ENCODE measurements at regions not wholly inside any gene's neighbourhood (a gene's known extent, or its start where the extent isn't known, plus 50 kb on each side); places are given as distances from the start of the nearest gene placed in this dataset.

- POLR2A ChIA-PET, result interaction anchor here (0.8 to 1.2 kb wide), 4 partner anchors 9 to 58 kb away, joined by 3 to 6 read pairs (median 4); no protein-coding TSS in a partner anchor
- CTCF ChIA-PET, result no interaction called here
- TF ChIP-seq CTCF (IDR thresholded peaks at IDR 0.05; ENCODE audit: unreplicated experiment), result no peak
- H3K9me3 Mint-ChIP-seq (ENCODE audit: unreplicated experiment), result no peaks in the 10 kb centered on the region
- intact Hi-C loops (cut with micrococcal nuclease), result no loop called here
- no peak for DNase-seq (ENCODE audit: unreplicated experiment)
- H3K27me3 Mint-ChIP-seq (ENCODE audit: insufficient read depth, unreplicated experiment), result no peaks in the 10 kb centered on the region
- no TSS peak for BruUV-seq (replicated peaks)
- no peak overlapping the region for H3K27ac Mint-ChIP-seq (ENCODE audit: low read depth, unreplicated experiment)
- H3K4me1 Mint-ChIP-seq (ENCODE audit: insufficient read depth, unreplicated experiment), result no peaks in the 10 kb centered on the region
- H3K4me3 Mint-ChIP-seq (ENCODE audit: unreplicated experiment), result no peak overlapping the region
- no peaks in the 10 kb centered on the region for H3K36me3 Mint-ChIP-seq (ENCODE audit: insufficient read depth, unreplicated experiment)
Measured at GRCh38 chr7:131130324-131130723, 197.4 kb upstream of the MKLN1 start.

GRCh38 chr7:131131012-131131745 lies 196.5 kb upstream of the MKLN1 start:
- CTCF ChIA-PET, result interaction anchor here (0.6 kb wide), 1 partner anchor 61 kb away, joined by 3 read pairs; no protein-coding TSS in a partner anchor
- POLR2A ChIA-PET, result interaction anchor here (0.6 to 1.2 kb wide), 7 partner anchors 10 to 118 kb away, joined by 3 to 6 read pairs (median 3); no protein-coding TSS in a partner anchor
- intact Hi-C loops (cut with micrococcal nuclease), result no loop called here
- H3K4me1 Mint-ChIP-seq (ENCODE audit: insufficient read depth, unreplicated experiment), result no peaks in the 10 kb centered on the region
- H3K36me3 Mint-ChIP-seq (ENCODE audit: insufficient read depth, unreplicated experiment), result no peaks in the 10 kb centered on the region
- DNase-seq (ENCODE audit: unreplicated experiment), result no peak
- H3K27ac Mint-ChIP-seq (ENCODE audit: low read depth, unreplicated experiment), result no peak overlapping the region
- no peaks in the 10 kb centered on the region for H3K27me3 Mint-ChIP-seq (ENCODE audit: insufficient read depth, unreplicated experiment)
- no TSS peak for BruUV-seq (replicated peaks)
- TF ChIP-seq CTCF (IDR thresholded peaks at IDR 0.05; ENCODE audit: unreplicated experiment), result no peak
- H3K4me3 Mint-ChIP-seq (ENCODE audit: unreplicated experiment), result no peak overlapping the region
- H3K9me3 Mint-ChIP-seq (ENCODE audit: unreplicated experiment), result no peaks in the 10 kb centered on the region

DNA sequence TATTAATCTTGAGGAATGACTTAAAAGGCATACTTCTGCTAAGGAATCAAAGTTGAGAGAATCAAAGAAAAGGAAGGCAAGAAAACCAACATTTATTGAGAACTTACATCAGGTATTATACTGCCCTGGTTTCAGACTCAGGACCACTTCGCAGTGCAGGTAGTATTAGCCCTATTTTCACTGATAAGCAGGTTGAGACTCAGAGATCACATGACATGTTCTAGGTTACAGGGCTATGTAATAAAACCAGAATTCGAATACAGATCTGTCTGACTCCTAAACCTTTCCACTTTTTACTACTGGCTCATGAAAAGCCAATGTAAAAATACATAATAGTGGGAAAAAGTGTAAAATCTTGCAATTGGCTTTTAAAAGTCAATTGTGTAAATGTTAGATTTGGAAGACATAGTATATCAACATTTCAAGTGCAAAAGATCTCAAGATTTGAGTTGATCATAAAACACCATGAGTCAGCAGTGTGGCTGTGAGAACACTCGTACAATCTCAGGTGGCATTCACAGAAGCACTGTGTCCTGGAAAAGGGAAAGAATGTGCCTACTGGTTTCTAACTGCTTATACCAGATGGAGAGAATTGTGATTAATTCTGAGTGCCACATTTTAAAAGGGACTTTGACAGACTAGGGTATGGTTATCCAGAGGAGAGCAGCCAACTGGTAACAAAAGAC lies 195.8 kb upstream of the MKLN1 start:
- Mint-ChIP-seq H3K4me1 (ENCODE audit: insufficient read depth, unreplicated experiment) (no peaks in the 10 kb centered on the region), H3K9me3 (ENCODE audit: unreplicated experiment) (no peaks in the 10 kb centered on the region), H3K27me3 (ENCODE audit: insufficient read depth, unreplicated experiment) (no peaks in the 10 kb centered on the region), H3K27ac (ENCODE audit: low read depth, unreplicated experiment) (no peak overlapping the region), H3K4me3 (ENCODE audit: unreplicated experiment) (no peak overlapping the region), H3K36me3 (ENCODE audit: insufficient read depth, unreplicated experiment) (no peaks in the 10 kb centered on the region)
- intact Hi-C loops (cut with micrococcal nuclease), result no loop called here
- ChIA-PET CTCF (no interaction called here), POLR2A (interaction anchor here (0.9 kb wide), 1 partner anchor 117 kb away, joined by 3 read pairs; no protein-coding TSS in a partner anchor)
- TF ChIP-seq CTCF (IDR thresholded peaks at IDR 0.05; ENCODE audit: unreplicated experiment), result no peak
- DNase-seq (ENCODE audit: unreplicated experiment), result no peak
- no TSS peak for BruUV-seq (replicated peaks)

- no peak for TF ChIP-seq CTCF (IDR thresholded peaks at IDR 0.05; ENCODE audit: unreplicated experiment)
- Mint-ChIP-seq H3K4me1 (ENCODE audit: insufficient read depth, unreplicated experiment) (no peaks in the 10 kb centered on the region), H3K9me3 (ENCODE audit: unreplicated experiment) (peaks cover 21% of the 10 kb centered on the region), H3K36me3 (ENCODE audit: insufficient read depth, unreplicated experiment) (no peaks in the 10 kb centered on the region), H3K27ac (ENCODE audit: low read depth, unreplicated experiment) (no peak overlapping the region), H3K27me3 (ENCODE audit: insufficient read depth, unreplicated experiment) (no peaks in the 10 kb centered on the region), H3K4me3 (ENCODE audit: unreplicated experiment) (no peak overlapping the region)
- POLR2A ChIA-PET, result no interaction called here
- CTCF ChIA-PET, result no interaction called here
- intact Hi-C loops (cut with micrococcal nuclease), result no loop called here
- no TSS peak for BruUV-seq (replicated peaks)
- DNase-seq (ENCODE audit: unreplicated experiment), result no peak
Measured at GRCh38 chr7:131139462-131139861, 188.2 kb upstream of the MKLN1 start.
